ENCODE measurements at regions not wholly inside any gene's neighbourhood (a gene's known extent, or its start where the extent isn't known, plus 50 kb on each side); places are given as distances from the start of the nearest gene placed in this dataset.

- TF ChIP-seq STAT6 (CRISPR knock-in tag; conservative IDR thresholded peaks at IDR 0.05; ENCODE audit: low read depth) (no peak), FOXJ3 (CRISPR knock-in tag; IDR thresholded peaks at IDR 0.05; ENCODE audit: borderline replicate concordance) (no peak)
These were observed 77.6 kb downstream of the ALX1 start (continued) for GRCh38 chr12:85357609-85358008.

- ATAC-seq = no peak
- H3K4me3 Mint-ChIP-seq = no peak overlapping the region
These were observed 78.7 kb downstream of the ALX1 start for GRCh38 chr12:85358715-85359114.

More at GRCh38 chr12:85358715-85359114, 78.7 kb downstream of the ALX1 start:
- ChIA-PET POLR2A (no interaction called here), CTCF (no interaction called here)
- no peak for DNase-seq (ENCODE audit: low spot score)
- H3K27me3 Mint-ChIP-seq (ENCODE audit: low read depth) = no peaks in the 10 kb centered on the region; the same call in 1 of the 2 replicates
- TF ChIP-seq NR3C1 (CRISPR knock-in tag; conservative IDR thresholded peaks at IDR 0.05; ENCODE audit: low read depth) (no peak), GTF2I (CRISPR knock-in tag; conservative IDR thresholded peaks at IDR 0.05) (no peak), TP53 (CRISPR knock-in tag; IDR thresholded peaks at IDR 0.05) (no peak), ZMAT4 (CRISPR knock-in tag; IDR thresholded peaks at IDR 0.05) (no peak), NFYB (CRISPR knock-in tag; conservative IDR thresholded peaks at IDR 0.05; ENCODE audit: low read depth) (no peak), CREM (CRISPR knock-in tag; IDR thresholded peaks at IDR 0.05) (no peak), ZNF671 (CRISPR knock-in tag; IDR thresholded peaks at IDR 0.05) (no peak), IRF2 (CRISPR knock-in tag; IDR thresholded peaks at IDR 0.05; ENCODE audit: borderline replicate concordance, low read depth) (no peak), OVOL2 (CRISPR knock-in tag; IDR thresholded peaks at IDR 0.05; ENCODE audit: borderline replicate concordance) (no peak), ERG (CRISPR knock-in tag; IDR thresholded peaks at IDR 0.05) (no peak), CDX4 (CRISPR knock-in tag; IDR thresholded peaks at IDR 0.05; ENCODE audit: borderline replicate concordance) (no peak), CBFB (CRISPR knock-in tag; IDR thresholded peaks at IDR 0.05; ENCODE audit: low read depth) (no peak), E2F1 (CRISPR knock-in tag; IDR thresholded peaks at IDR 0.05) (no peak), ATF3 (CRISPR knock-in tag; conservative IDR thresholded peaks at IDR 0.05) (no peak), TCF7 (CRISPR knock-in tag; IDR thresholded peaks at IDR 0.05; ENCODE audit: low read depth) (no peak), USF2 (CRISPR knock-in tag; IDR thresholded peaks at IDR 0.05) (no peak), ZNF263 (CRISPR knock-in tag; IDR thresholded peaks at IDR 0.05; ENCODE audit: low read depth) (no peak), NFE2L1 (CRISPR knock-in tag; IDR thresholded peaks at IDR 0.05) (no peak), CREB1 (CRISPR knock-in tag; IDR thresholded peaks at IDR 0.05) (no peak)
- peaks cover 7% of the 10 kb centered on the region; the same call in 1 of the 2 replicates for H3K9me3 Mint-ChIP-seq
- H3K4me1 Mint-ChIP-seq = peaks cover 22% of the 10 kb centered on the region
- no peak overlapping the region for H3K27ac Mint-ChIP-seq
- H3K36me3 Mint-ChIP-seq = no peaks in the 10 kb centered on the region

All from WTC11 (cell line).